ENCODE measurements at regions not wholly inside any gene's neighbourhood (a gene's known extent, or its start where the extent isn't known, plus 50 kb on each side); places are given as distances from the start of the nearest gene placed in this dataset.

GRCh38 chrX:129077424-129078170 lies 445.7 kb downstream of the SMARCA1 start:
- TF ChIP-seq TEAD4 (IDR thresholded peaks at IDR 0.05) (no peak), TCF12 (IDR thresholded peaks at IDR 0.05; ENCODE audit: low read depth) (no peak)

- TF ChIP-seq TEAD4 (IDR thresholded peaks at IDR 0.05), result no peak
- TF ChIP-seq EP300 (IDR thresholded peaks at IDR 0.05; ENCODE audit: borderline replicate concordance), result no peak
- TF ChIP-seq RAD21 (IDR thresholded peaks at IDR 0.05; ENCODE audit: low read depth), result no peak
- no peak for TF ChIP-seq FOXM1 (IDR thresholded peaks at IDR 0.05; ENCODE audit: borderline replicate concordance, low read depth)
- TF ChIP-seq TCF12 (IDR thresholded peaks at IDR 0.05; ENCODE audit: low read depth), result no peak
- TF ChIP-seq USF1 (IDR thresholded peaks at IDR 0.05), result no peak
- no peak for TF ChIP-seq REST (IDR thresholded peaks at IDR 0.05; ENCODE audit: low read depth)
- no peak for TF ChIP-seq MAX (IDR thresholded peaks at IDR 0.05)
- TF ChIP-seq EGR1 (IDR thresholded peaks at IDR 0.05), result no peak
- no peak for TF ChIP-seq ZBTB7A (IDR thresholded peaks at IDR 0.05; ENCODE audit: low read depth)
- TF ChIP-seq YY1 (IDR thresholded peaks at IDR 0.05; ENCODE audit: low read depth), result no peak
- TF ChIP-seq CEBPB (IDR thresholded peaks at IDR 0.05), result no peak
- no peak for TF ChIP-seq TAF1 (IDR thresholded peaks at IDR 0.05; ENCODE audit: low read depth)
- TF ChIP-seq NFIC (IDR thresholded peaks at IDR 0.05), result no peak
- no peak for TF ChIP-seq CREB1 (IDR thresholded peaks at IDR 0.05; ENCODE audit: low read depth)
Measured at GRCh38 chrX:129071390-129071789, 451.9 kb downstream of the SMARCA1 start.

- TF ChIP-seq EGR1 (IDR thresholded peaks at IDR 0.05), result no peak
- TF ChIP-seq USF1 (IDR thresholded peaks at IDR 0.05), result no peak
- no peak for TF ChIP-seq ZBTB7A (IDR thresholded peaks at IDR 0.05; ENCODE audit: low read depth)
Measured at GRCh38 chrX:129065895-129066294, 457.4 kb downstream of the SMARCA1 start.

- TF ChIP-seq RAD21 (IDR thresholded peaks at IDR 0.05; ENCODE audit: low read depth) (no peak), EP300 (IDR thresholded peaks at IDR 0.05; ENCODE audit: borderline replicate concordance) (no peak), NFIC (IDR thresholded peaks at IDR 0.05) (no peak), EGR1 (IDR thresholded peaks at IDR 0.05) (no peak)
Measured at GRCh38 chrX:129058405-129058804, 464.9 kb downstream of the SMARCA1 start.

GRCh38 chrX:129043138-129043537 lies 480.2 kb downstream of the SMARCA1 start:
- TF ChIP-seq FOXM1 (IDR thresholded peaks at IDR 0.05; ENCODE audit: borderline replicate concordance, low read depth) (no peak), YY1 (IDR thresholded peaks at IDR 0.05; ENCODE audit: low read depth) (no peak), MAX (IDR thresholded peaks at IDR 0.05) (no peak), EP300 (IDR thresholded peaks at IDR 0.05; ENCODE audit: borderline replicate concordance) (no peak), USF1 (IDR thresholded peaks at IDR 0.05) (no peak), TEAD4 (IDR thresholded peaks at IDR 0.05) (no peak), CREB1 (IDR thresholded peaks at IDR 0.05; ENCODE audit: low read depth) (no peak), RAD21 (IDR thresholded peaks at IDR 0.05; ENCODE audit: low read depth) (no peak), CEBPB (IDR thresholded peaks at IDR 0.05) (no peak), NFIC (IDR thresholded peaks at IDR 0.05) (no peak), REST (IDR thresholded peaks at IDR 0.05; ENCODE audit: low read depth) (no peak), TCF12 (IDR thresholded peaks at IDR 0.05; ENCODE audit: low read depth) (no peak), TAF1 (IDR thresholded peaks at IDR 0.05; ENCODE audit: low read depth) (no peak), ZBTB7A (IDR thresholded peaks at IDR 0.05; ENCODE audit: low read depth) (no peak), EGR1 (IDR thresholded peaks at IDR 0.05) (no peak)

- TF ChIP-seq RAD21 (IDR thresholded peaks at IDR 0.05; ENCODE audit: low read depth) (no peak), EGR1 (IDR thresholded peaks at IDR 0.05) (no peak), ZBTB7A (IDR thresholded peaks at IDR 0.05; ENCODE audit: low read depth) (no peak), MAX (IDR thresholded peaks at IDR 0.05) (no peak), USF1 (IDR thresholded peaks at IDR 0.05) (no peak), CREB1 (IDR thresholded peaks at IDR 0.05; ENCODE audit: low read depth) (no peak), CEBPB (IDR thresholded peaks at IDR 0.05) (no peak), EP300 (IDR thresholded peaks at IDR 0.05; ENCODE audit: borderline replicate concordance) (no peak), FOXM1 (IDR thresholded peaks at IDR 0.05; ENCODE audit: borderline replicate concordance, low read depth) (no peak), TAF1 (IDR thresholded peaks at IDR 0.05; ENCODE audit: low read depth) (no peak), NFIC (IDR thresholded peaks at IDR 0.05) (no peak), TEAD4 (IDR thresholded peaks at IDR 0.05) (no peak), REST (IDR thresholded peaks at IDR 0.05; ENCODE audit: low read depth) (no peak), TCF12 (IDR thresholded peaks at IDR 0.05; ENCODE audit: low read depth) (no peak), YY1 (IDR thresholded peaks at IDR 0.05; ENCODE audit: low read depth) (no peak)
Measured at GRCh38 chrX:129041319-129041718, 482.0 kb downstream of the SMARCA1 start.
